ENCODE measurements at regions not wholly inside any gene's neighbourhood (a gene's known extent, or its start where the extent isn't known, plus 50 kb on each side); places are given as distances from the start of the nearest gene placed in this dataset.

DNA sequence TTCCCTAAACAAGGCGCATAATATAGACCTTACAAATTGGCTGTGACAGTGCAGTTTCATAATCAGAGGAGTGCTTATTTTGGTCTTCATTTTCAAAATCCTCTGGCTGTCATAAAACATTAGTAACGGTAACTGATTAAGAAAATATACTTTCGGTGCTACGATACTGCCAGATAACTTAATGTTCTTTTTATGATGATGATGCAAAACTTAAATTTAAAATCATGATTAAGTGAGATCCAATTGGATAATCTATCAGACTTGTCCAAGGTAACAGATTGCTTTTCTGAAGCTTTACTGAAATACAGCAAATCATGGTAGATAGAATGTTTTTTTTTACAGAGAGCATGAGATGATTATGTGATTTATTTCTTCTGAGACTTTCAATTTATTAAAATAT is 364.2 kb upstream of the CNTN3 start:
- TF ChIP-seq, protein P1, sequence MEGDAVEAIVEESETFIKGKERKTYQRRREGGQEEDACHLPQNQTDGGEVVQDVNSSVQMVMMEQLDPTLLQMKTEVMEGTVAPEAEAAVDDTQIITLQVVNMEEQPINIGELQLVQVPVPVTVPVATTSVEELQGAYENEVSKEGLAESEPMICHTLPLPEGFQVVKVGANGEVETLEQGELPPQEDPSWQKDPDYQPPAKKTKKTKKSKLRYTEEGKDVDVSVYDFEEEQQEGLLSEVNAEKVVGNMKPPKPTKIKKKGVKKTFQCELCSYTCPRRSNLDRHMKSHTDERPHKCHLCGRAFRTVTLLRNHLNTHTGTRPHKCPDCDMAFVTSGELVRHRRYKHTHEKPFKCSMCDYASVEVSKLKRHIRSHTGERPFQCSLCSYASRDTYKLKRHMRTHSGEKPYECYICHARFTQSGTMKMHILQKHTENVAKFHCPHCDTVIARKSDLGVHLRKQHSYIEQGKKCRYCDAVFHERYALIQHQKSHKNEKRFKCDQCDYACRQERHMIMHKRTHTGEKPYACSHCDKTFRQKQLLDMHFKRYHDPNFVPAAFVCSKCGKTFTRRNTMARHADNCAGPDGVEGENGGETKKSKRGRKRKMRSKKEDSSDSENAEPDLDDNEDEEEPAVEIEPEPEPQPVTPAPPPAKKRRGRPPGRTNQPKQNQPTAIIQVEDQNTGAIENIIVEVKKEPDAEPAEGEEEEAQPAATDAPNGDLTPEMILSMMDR (IDR thresholded peaks at IDR 0.05) = no peak

- TF ChIP-seq, protein P1 (IDR thresholded peaks at IDR 0.05) = no peak
Observed at GRCh38 chr3:74988095-74988494, 373.6 kb upstream of the CNTN3 start.

- TF ChIP-seq, protein P1 (IDR thresholded peaks at IDR 0.05) = no peak
Observed at GRCh38 chr3:74992898-74993297, 378.4 kb upstream of the CNTN3 start.

DNA sequence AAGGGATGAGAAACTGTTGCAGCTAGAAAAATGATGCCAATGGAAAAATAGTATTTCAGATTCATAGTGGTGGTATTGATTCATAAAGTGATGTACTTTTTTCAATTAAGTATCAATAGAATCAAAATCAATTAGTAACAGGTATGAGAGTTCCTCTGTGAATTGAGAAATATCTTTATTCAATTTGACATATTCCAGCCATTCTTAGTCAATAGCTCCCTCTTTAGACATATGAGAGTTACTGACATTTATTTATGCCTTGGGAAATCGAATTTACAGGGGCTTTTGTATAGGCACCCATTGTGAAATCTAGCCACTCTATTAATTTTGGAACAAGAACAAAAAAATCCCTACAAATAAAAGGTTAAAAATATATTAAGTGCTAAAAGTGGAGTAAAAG is 386.9 kb upstream of the CNTN3 start:
- TF ChIP-seq, protein P1 (IDR thresholded peaks at IDR 0.05) = peak; percentile 64

GRCh38 chr3:75012791-75013331 is 398.4 kb upstream of the CNTN3 start:
- TF ChIP-seq, protein P1 (IDR thresholded peaks at IDR 0.05) = no peak

- TF ChIP-seq, protein P1 (IDR thresholded peaks at IDR 0.05) = no peak
Observed at GRCh38 chr3:75014008-75014407, 399.5 kb upstream of the CNTN3 start.

- TF ChIP-seq, protein P1 (IDR thresholded peaks at IDR 0.05) = no peak
Observed at GRCh38 chr3:75015280-75015679, 400.8 kb upstream of the CNTN3 start.

GRCh38 chr3:75035146-75035545 is 420.7 kb upstream of the CNTN3 start:
- TF ChIP-seq, protein P1 (IDR thresholded peaks at IDR 0.05) = no peak
